ENCODE measurements at regions not wholly inside any gene's neighbourhood (a gene's known extent, or its start where the extent isn't known, plus 50 kb on each side); places are given as distances from the start of the nearest gene placed in this dataset.

- DNase-seq = no peak
Observed at GRCh38 chr18:48488388-48488850, 50.4 kb upstream of the CTIF start.

- DNase-seq = no peak
Observed at GRCh38 chr18:48486754-48487153, 52.1 kb upstream of the CTIF start.

- no peak for DNase-seq
Observed at GRCh38 chr18:48485828-48486405, 52.9 kb upstream of the CTIF start.

GRCh38 chr18:48481092-48481491 lies 57.7 kb upstream of the CTIF start:
- no peak for DNase-seq

GRCh38 chr18:48479531-48479930 lies 59.3 kb upstream of the CTIF start:
- no peak for DNase-seq

- DNase-seq = peak; percentile 52
Observed at GRCh38 chr18:48477348-48477747, 61.5 kb upstream of the CTIF start.

- DNase-seq = no peak
Observed at GRCh38 chr18:48476550-48476917, 62.3 kb upstream of the CTIF start.

- DNase-seq = peak; percentile 92
Observed at GRCh38 chr18:48475635-48476549, 62.9 kb upstream of the CTIF start.

GRCh38 chr18:48473816-48474215 lies 64.6 kb upstream of the ZBTB7C start:
- no peak for DNase-seq

- DNase-seq = no peak
Observed at GRCh38 chr18:48472610-48473009, 63.4 kb upstream of the ZBTB7C start.

- DNase-seq = no peak
Observed at GRCh38 chr18:48470484-48471180, 61.4 kb upstream of the ZBTB7C start.

- no peak for DNase-seq
Observed at GRCh38 chr18:48468151-48468550, 59.0 kb upstream of the ZBTB7C start.

- no peak for DNase-seq
Observed at GRCh38 chr18:48467231-48467630, 58.0 kb upstream of the ZBTB7C start.

- no peak for DNase-seq
Observed at GRCh38 chr18:48462510-48462909, 53.3 kb upstream of the ZBTB7C start.

GRCh38 chr18:48460929-48461583 lies 51.9 kb upstream of the ZBTB7C start:
- DNase-seq = no peak

GRCh38 chr18:48459465-48459864 lies 50.3 kb upstream of the ZBTB7C start:
- peak; percentile 49 for DNase-seq

GRCh38 chr18:48459016-48459415 lies 49.8 kb upstream of the ZBTB7C start:
- DNase-seq = peak; percentile 24
